GM19452 (cell line): ENCODE measurements at regions not wholly inside any gene's neighbourhood (a gene's known extent, or its start where the extent isn't known, plus 50 kb on each side); places are given as distances from the start of the nearest gene placed in this dataset.
"Not testable (repeated sequence)": the region's sequence is repeated elsewhere in the genome, so short reads cannot be mapped to it uniquely, and the experiment has no call there.

Experiments
- ATAC-seq: cut with Tn5 transposase; IDR thresholded peaks from one replicate; pipeline ENCODE4 v1.9.1; 2021; ENCODE audit not compliant: unreplicated experiment

DNA sequence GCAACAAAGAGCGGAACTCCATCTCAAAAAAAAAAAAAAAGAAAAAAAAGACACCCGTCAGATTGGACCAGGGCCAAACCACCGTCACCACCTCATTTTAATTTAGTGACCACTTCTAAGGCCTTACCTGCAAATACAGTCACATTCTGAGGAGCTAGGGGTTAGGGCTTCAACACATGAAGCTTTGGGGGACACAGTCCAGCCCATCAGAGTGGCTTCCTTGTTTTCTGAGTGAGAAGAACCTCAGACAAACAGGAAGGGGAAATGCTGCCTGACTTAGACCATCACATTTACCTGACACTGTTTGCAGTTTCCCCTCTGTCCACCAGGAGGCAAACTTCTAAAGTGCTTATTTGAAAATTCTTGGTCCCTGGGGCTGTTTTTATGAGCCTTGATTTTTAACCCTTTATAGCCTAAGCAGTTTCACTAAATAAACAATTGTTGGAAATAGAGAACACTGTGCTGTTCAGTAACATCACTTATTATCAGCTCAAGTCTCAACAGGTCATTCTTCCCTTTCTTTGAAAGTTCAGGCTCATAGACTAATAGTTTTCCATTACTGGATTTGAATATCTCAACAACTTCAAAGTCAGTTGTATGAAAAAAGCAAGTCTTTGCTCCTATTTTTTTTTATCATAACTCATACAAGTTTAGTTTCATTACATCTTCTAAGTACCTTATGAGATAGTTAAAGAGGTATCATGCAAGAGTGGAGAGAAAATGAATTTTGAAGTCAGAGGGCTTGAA, 74.9 kb upstream of the WASF3 start:
- peak; percentile 63 for ATAC-seq

DNA sequence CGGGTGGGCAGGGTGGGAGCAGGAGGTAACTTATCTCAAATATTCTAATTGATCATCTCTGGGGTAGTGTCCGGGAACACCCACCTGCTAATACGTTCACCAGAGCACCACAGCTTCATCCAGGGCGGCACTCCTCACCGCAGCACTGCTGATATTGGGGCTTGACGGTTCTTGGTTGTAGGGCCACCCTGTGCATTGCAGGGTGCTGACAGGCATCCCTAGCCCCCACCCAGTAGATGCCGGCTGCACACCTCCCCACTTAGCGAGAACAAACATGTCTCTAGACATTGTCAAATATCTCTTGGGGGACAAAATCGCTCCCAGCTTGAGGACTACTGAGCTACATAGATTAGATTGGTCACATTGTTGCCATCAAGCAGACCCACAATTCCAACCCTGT, 73.9 kb upstream of the WASF3 start:
- no peak for ATAC-seq

GRCh38 chr13:26484196-26484595, 73.3 kb upstream of the WASF3 start:
- no peak for ATAC-seq

DNA sequence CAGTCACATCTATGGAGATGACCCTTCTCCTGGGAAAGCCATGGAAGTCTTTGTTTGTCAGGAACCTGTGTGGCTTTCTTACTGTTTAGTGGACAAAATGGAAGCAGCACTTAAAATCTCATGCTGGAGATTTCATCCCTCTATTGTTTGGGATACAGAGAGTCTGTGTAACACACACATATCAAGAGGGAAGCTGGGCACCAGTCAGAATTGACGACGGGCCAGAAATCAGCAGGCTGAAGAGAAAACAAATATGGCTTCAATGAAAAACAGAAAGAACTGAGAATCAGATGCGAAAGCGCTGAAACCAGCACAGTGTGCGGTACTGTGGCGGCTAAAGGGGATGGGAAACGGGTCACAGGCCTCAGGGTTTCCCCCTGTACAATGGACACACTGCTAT, 72.2 kb upstream of the WASF3 start:
- no peak for ATAC-seq

DNA sequence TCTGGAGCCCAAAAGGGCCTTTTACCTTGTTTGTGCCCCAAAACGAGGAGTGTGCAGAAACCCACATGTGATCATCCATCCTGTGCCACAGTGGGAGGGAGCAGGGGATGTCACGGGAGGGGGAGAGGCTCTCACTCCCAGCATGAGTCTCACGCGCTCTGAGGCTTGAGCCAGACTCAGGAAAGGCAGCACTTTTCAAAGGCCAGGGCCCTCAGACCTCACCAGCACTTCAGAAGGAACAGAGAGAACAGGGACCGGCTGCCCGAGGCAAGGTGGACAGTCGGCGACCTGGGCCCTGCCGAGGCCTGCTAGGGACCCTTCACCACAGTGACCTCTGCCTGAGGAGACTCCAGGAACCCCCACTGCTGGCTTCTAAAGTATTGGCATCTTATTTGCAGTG, 71.7 kb upstream of the WASF3 start:
- ATAC-seq: no peak

- no peak for ATAC-seq
Observed at GRCh38 chr13:26486550-26486949, 70.9 kb upstream of the WASF3 start.

GRCh38 chr13:26487781-26488180, 69.7 kb upstream of the WASF3 start:
- ATAC-seq: no peak

DNA sequence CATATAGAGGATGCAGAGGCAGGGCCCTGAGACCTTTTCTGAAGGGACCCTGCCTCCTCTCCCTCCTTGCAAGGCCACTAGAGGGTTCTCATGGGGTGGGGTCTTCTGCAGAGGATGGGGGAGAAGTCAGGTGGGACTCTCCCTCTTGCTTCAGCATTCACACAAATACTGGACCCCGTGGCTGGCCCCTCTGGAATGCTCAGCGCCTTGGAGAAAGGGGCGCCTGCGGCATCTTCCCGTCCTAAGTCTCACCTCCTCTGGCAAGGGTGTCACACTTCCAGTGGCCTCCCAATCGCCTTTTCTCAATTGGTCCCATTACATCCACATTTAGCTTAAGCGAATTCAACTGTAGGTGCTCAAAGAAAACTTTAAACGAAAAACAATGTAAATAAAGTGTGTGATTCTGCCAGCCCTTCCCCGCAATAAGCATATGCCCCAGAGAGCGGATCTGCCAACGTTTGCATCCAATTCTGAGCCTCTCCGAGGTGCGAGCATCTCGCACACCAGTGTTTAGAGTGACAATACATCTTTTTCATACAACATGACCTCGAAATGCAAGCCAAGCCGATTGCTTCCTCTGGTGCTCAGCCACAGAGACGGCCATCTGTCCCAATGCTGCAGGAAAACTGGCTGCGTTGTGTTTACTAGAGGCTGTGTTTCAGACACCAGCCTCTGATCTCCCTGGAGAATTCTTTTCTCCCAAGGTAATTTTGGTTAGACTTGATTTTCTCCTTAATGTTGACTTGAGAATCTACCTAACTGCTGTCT, 69.1 kb upstream of the WASF3 start:
- ATAC-seq: no peak

GRCh38 chr13:26492301-26492700, 65.2 kb upstream of the WASF3 start:
- ATAC-seq: not testable (repeated sequence)

- ATAC-seq: no peak
Observed at GRCh38 chr13:26494571-26495195, 62.8 kb upstream of the WASF3 start.

GRCh38 chr13:26495750-26496149, 61.7 kb upstream of the WASF3 start:
- ATAC-seq: no peak

DNA sequence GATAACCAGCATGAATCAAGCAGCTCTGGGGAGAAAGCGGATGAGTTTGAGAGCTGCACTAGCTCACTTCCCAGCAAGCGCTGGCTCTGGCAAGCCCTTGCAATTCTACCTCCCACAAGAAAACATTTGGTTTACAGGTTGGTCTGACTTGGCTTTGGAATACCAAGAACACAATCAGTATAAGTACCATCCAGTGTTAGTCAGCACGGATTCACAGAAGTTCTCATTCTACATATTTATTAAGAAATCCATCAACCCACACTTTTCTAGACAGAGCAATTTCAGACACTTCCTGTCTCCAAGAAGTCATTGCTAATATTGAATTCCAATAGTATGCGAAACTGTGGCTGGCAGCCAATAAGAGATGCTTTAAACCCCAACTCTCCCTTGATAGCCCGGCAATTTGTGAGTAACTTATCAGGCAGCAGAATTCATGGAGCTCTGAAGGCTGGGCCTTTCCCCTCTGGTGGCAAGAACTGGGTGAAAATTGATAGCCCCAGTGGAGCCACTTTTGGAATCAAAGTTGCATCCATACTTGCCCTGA, 59.4 kb upstream of the WASF3 start:
- ATAC-seq: no peak

- ATAC-seq: no peak
Observed at GRCh38 chr13:26498656-26499601, 58.6 kb upstream of the WASF3 start.

GRCh38 chr13:26500618-26501320, 56.7 kb upstream of the WASF3 start:
- no peak for ATAC-seq

DNA sequence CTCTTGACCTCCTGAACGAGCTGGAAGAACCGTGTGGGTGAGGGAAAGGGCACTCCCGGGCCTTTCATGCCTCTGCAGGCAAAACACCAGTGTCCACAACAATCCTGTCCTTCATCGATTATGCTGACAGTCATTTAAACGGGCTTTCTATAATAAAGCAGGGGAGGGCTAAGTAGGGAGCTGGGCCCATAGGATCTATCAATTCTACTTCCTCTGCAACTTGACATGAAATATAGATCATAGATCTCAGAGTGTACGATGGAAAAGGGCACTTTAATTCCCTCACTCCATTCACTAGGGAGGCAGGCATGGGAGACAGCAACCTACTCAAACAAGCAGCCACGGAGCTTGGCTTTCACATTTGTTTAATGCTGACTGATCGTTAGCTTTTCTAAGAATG, 55.8 kb upstream of the WASF3 start:
- no peak for ATAC-seq

DNA sequence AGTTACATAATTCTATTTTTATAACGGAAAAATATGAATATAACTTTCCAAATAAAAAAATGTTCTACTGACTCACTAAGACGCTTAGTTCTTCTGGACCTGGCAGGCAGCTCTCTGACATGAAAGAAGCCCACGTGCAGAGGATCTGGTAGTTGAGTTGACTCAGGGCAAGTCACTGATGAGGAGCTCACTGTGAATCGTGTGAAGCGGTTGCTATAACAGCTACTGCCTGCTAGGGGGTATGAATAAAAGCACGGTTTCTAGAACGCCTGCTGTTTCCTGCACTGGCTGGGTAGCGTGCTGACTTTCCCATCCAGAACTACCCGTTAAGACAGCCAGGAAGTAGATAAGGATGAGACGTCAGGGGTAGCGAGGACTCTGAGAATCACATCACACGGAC, 54.7 kb upstream of the WASF3 start:
- no peak for ATAC-seq

- ATAC-seq: no peak
Observed at GRCh38 chr13:26503826-26504594, 53.5 kb upstream of the WASF3 start.
